HG02759 (cell line): ENCODE measurements at regions not wholly inside any gene's neighbourhood (a gene's known extent, or its start where the extent isn't known, plus 50 kb on each side); places are given as distances from the start of the nearest gene placed in this dataset.
"Not testable (repeated sequence)": the region's sequence is repeated elsewhere in the genome, so short reads cannot be mapped to it uniquely, and the experiment has no call there.

Experiments
- ATAC-seq: cut with Tn5 transposase; IDR thresholded peaks from one replicate; pipeline ENCODE4 v1.9.1; 2021; ENCODE audit warnings: mild to moderate bottlenecking, moderate library complexity; ENCODE audit not compliant: unreplicated experiment

- no peak for ATAC-seq
These were observed 157.7 kb downstream of the GJA1 start for GRCh38 chr6:121593011-121593641.

DNA sequence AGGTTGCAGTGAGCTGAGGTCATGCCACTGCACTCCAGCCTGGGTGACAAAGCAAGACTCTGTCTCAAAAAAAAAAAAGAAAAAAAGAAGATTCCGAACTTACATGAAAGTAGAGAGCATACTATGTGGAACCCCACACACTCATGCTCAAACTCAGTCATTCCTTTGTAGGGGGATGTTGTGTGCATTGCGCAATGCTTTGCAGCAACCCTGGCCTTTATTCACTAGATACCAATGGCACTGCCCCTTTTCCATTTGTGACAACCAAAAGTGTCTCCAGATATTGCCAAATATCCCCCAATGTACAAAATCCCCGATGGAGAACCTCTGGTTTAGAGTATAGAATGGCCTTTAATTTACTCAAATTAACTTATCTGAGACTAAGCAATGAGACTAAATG, 158.6 kb downstream of the GJA1 start:
- no peak for ATAC-seq

DNA sequence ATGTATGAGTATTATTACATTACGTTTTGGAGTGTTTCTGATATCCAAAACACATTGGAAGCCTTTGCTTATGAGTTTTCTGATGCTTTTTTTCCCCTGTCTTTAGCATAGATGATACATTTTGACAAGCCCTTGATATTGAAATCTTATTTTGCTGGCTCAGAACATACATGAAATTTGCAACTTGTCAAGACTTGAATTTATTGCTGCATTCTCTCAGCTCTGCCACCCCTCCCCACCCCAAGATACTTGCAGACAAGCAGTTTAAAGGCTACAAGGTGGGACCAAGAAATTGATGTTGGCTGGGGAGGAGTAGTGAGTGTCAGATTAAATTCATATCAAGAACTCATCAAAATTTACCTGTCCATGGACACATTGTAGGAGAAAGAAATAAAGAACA, 160.2 kb downstream of the GJA1 start:
- no peak for ATAC-seq

GRCh38 chr6:121596441-121596840, 161.0 kb downstream of the GJA1 start:
- ATAC-seq: no peak

DNA sequence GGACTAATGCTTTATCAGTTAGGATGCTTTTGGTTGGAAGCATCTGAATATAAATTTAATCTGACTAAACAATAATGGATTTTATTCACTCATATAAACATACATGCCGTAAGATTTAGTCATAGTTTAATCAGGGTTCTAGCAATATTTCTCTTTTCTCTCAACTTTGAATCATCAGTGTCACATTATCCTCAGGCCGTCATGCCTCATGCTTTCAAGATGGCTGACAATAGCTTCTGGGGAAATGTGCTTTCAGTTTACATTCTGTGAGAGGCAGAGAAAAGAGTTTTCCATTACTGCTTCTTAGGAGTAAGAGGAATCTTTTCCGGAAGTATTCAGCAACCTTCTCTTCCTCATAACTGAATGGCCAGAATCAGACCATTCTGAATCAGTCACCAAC, 162.2 kb downstream of the GJA1 start:
- ATAC-seq: no peak

DNA sequence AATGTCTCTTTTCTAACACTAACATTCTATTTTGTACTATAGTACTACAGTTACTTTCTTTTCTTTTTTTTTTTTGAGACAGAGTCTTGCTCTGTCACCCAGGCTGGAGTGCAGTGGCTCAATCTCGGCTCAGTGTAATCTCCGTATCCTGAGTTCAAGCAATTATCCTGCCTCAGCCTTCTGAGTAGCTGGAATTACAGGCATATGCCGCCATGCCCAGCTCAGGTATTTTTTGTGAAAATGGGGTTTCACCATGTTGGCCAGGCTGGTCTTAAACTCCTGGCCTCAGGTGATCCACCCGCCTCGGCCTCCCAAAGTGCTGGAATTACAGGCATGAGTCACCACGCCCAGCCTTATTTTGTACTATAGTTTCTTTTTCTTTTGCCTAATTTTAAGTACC, 163.9 kb downstream of the GJA1 start:
- not testable (repeated sequence) for ATAC-seq

- no peak for ATAC-seq
These were observed 165.1 kb downstream of the GJA1 start for GRCh38 chr6:121600389-121601168.

GRCh38 chr6:121603486-121603885, 168.0 kb downstream of the GJA1 start:
- ATAC-seq: no peak

- no peak for ATAC-seq
These were observed 172.3 kb downstream of the GJA1 start for GRCh38 chr6:121607721-121608120.

DNA sequence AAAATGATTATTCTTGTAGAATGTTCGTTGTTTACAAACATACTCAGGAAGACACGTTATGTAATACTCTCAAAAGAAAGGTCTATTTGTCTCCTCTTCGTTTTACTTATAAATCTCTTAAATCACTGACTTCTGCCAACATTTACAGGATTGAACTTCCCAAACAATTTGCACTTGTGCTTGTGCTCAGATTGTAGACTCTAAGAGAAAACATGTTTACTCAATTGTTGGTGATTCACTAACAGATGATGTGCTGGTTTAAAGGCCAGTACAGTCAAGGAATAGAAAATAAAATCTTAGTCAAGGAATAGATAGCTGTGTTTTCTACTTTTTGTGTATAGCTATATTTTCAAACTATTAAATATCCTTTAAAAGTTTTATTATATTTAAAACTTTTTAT, 172.8 kb downstream of the GJA1 start:
- ATAC-seq: no peak

DNA sequence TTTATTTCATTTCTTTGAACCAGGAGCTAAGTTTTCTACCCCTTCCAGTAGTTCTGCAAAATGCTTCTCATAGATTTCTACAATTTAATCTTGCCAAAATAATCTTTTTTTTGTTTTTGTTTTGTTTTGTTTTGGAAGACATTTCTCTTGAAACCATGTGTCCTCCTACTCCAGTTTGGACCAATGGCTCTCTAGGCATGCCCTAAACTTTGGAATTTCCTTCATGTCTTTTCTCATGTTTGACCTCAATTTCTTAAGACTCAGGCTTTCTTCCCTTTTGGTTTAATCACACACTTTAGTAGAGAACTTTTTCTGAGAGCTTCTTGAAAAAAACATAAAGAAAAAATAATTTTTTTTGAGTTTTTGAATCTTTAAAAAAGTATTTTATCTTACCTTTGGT, 173.8 kb downstream of the GJA1 start:
- ATAC-seq: no peak

- ATAC-seq: no peak
These were observed 177.5 kb downstream of the GJA1 start for GRCh38 chr6:121612927-121613326.

GRCh38 chr6:121614115-121614514, 178.7 kb downstream of the GJA1 start:
- no peak for ATAC-seq

DNA sequence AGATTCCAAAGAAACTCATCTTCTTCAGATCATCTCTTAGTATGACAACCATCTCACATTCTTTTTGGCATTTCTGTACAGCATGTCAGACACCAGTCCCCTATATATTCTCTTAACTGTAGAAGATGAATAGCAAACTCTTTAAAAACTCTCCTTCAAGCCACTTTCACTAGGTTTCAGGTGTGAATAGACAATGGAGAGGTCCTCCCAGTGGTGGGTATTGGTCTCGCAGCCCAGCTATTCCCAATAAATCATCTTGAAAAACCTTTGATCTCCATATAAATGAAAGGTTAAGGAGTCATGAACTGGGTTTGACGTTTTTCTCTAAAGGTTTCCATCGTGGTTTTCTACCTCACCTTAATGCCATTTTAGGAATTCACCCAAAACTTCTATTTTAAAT, 180.0 kb downstream of the GJA1 start:
- no peak for ATAC-seq

GRCh38 chr6:121616406-121616805, 181.0 kb downstream of the GJA1 start:
- ATAC-seq: no peak

- no peak for ATAC-seq
These were observed 181.9 kb downstream of the GJA1 start for GRCh38 chr6:121617388-121617787.

DNA sequence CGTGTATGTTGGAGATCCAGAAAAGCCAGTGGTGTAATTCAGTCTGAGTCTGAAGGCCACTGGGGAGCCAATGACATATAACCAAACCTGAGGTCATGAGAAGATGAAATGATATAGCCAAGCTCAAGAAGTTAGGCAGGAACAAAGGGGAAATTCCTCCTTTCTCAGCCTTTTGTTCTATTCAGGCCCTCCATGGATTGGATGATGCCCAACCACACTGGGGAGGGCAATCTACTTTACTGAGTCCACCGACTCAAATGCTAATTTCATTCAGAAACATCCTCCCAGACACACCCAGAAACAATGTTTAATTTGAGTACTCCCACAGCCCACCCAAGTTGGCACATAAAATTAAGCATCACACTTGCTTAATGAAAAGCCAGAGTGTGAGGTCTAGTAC, 183.6 kb downstream of the GJA1 start:
- ATAC-seq: no peak

- ATAC-seq: no peak
These were observed 184.7 kb downstream of the GJA1 start for GRCh38 chr6:121619987-121620740.

- no peak for ATAC-seq
These were observed 192.3 kb downstream of the GJA1 start for GRCh38 chr6:121627761-121628160.

DNA sequence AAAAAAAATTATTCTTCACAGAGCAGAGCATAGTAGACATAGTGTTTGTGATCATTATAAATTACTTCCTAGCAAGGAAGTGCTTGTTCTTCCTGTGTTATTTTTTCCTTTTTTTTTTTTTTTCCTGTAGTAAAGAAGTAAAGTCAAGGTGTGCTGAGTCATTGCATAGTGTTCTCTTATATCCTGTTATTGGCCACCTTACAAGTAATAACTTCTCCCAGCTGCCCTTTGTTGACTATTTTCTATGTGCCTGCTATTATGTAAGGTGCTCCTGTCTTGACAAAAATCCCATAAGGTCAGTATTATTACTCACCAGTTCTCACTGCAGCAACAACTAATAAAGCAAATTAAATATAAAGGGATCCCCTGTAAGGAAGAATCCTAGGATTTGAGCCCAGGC, 195.3 kb downstream of the GJA1 start:
- ATAC-seq: no peak

DNA sequence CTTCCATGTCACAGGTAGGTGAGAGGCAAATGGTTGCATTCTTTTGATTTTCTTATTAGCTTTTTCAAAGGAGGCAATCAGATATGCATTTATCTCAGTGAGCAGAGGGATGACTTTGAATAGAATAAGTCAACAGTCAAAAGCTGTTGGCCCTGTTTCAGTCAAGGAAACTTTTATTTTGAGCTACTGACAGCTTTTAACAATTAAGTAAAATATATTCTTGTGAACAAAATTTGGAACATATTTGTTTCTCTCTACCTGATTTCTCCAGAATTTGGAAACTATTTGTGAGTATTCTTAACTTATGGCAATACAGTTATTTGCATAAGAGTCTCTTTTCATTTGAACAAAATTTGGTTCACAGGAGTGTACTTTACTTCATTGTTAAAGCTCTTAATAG, 196.3 kb downstream of the GJA1 start:
- not testable (repeated sequence) for ATAC-seq

- no peak for ATAC-seq
These were observed 197.9 kb downstream of the GJA1 start for GRCh38 chr6:121633309-121633708.
